ENCODE measurements at regions not wholly inside any gene's neighbourhood (a gene's known extent, or its start where the extent isn't known, plus 50 kb on each side); places are given as distances from the start of the nearest gene placed in this dataset.

- TF ChIP-seq TARDBP (IDR thresholded peaks at IDR 0.05), result no peak
- no peak for TF ChIP-seq CTBP1 (IDR thresholded peaks at IDR 0.05; ENCODE audit: borderline replicate concordance)
- TF ChIP-seq FOXM1 (IDR thresholded peaks at IDR 0.05; ENCODE audit: borderline replicate concordance), result no peak
These were observed 268.6 kb downstream of the MRTFB start for GRCh38 chr16:14339694-14340093.

Data from HEK293T (cell line).